GM23338 (cell line): ENCODE measurements at regions not wholly inside any gene's neighbourhood (a gene's known extent, or its start where the extent isn't known, plus 50 kb on each side); places are given as distances from the start of the nearest gene placed in this dataset.

Source experiments
- EZH2 ChIP-seq: fragments of 200-600 bp; sonication (generic); IDR thresholded peaks from one replicate; pipeline ENCODE4 v1.8.0; 2017; ENCODE audit warnings: antibody characterized with exemption, mild to moderate bottlenecking, low read depth; ENCODE audit not compliant: unreplicated experiment
- EZH2phosphoT487 ChIP-seq: fragments of 200-600 bp; sonication (generic); IDR thresholded peaks from one replicate; pipeline ENCODE4 v1.8.1; 2018; ENCODE audit warnings: antibody characterized with exemption; ENCODE audit not compliant: unreplicated experiment
- JUNB ChIP-seq: IDR thresholded peaks from one replicate; pipeline ENCODE4 v1.6.1; 2016; ENCODE audit warnings: antibody characterized with exemption; ENCODE audit not compliant: unreplicated experiment
- NANOG ChIP-seq: IDR thresholded peaks from 2 replicates; pipeline ENCODE4 v1.6.1; 2016; ENCODE audit warnings: antibody characterized with exemption, borderline replicate concordance
- POLR2AphosphoS5 ChIP-seq: IDR thresholded peaks from 2 replicates; pipeline ENCODE4 v1.6.1; 2016; ENCODE audit warnings: antibody characterized with exemption, low read depth
- ZNF331 ChIP-seq: fragments of 250-450 bp; sonication (Bioruptor Pico); IDR thresholded peaks from 2 replicates; pipeline ENCODE4 v1.5.0; 2020; ENCODE audit warnings: low read depth, mild to moderate bottlenecking, moderate library complexity
- TF ChIP-seq, protein P1 (sequence below), 2 experiments: fragments of 200-600 bp in 1 of 2; sonication (generic) in 1 of 2; conservative IDR thresholded peaks; 2 replicates each; pipeline versions ENCODE4 v1.5.1 to v1.6.1; 2016 to 2017; ENCODE audit warnings: antibody characterized with exemption in 2 of 2, low read depth in 2 of 2, mild to moderate bottlenecking in 2 of 2, moderate library complexity in 1 of 2
- TF ChIP-seq, protein P2 (sequence below): IDR thresholded peaks from 2 replicates; pipeline ENCODE4 v1.6.1; 2016; ENCODE audit warnings: antibody characterized with exemption
- TF ChIP-seq, protein P3 (sequence below): IDR thresholded peaks from one replicate; pipeline ENCODE4 v1.6.1; 2018; ENCODE audit warnings: antibody characterized with exemption; ENCODE audit not compliant: unreplicated experiment

DNA sequence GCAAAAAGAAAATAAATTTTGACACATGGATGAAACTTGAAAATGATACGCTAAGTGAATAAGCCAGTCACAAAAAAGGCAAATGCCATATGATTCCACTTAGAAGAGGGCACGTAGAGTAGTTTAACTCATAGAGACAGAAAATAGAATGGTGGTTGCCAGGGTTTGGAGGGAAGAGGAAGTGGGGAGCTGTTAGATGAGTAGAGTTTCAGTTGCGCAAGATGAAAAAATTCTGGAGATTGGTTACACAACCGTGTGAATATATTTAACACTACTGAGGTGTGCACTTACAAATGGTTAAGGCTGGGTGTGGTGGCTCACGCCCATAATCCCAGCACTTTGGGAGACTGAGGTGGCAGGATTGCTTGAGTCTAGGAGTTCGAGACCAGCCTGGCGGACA lies 93.4 kb upstream of the TMEM132E start:
- TF ChIP-seq EZH2phosphoT487, result no peak
- no peak for TF ChIP-seq ZNF331 (CRISPR knock-in tag)
- no peak for TF ChIP-seq POLR2AphosphoS5
- TF ChIP-seq, protein P1, sequence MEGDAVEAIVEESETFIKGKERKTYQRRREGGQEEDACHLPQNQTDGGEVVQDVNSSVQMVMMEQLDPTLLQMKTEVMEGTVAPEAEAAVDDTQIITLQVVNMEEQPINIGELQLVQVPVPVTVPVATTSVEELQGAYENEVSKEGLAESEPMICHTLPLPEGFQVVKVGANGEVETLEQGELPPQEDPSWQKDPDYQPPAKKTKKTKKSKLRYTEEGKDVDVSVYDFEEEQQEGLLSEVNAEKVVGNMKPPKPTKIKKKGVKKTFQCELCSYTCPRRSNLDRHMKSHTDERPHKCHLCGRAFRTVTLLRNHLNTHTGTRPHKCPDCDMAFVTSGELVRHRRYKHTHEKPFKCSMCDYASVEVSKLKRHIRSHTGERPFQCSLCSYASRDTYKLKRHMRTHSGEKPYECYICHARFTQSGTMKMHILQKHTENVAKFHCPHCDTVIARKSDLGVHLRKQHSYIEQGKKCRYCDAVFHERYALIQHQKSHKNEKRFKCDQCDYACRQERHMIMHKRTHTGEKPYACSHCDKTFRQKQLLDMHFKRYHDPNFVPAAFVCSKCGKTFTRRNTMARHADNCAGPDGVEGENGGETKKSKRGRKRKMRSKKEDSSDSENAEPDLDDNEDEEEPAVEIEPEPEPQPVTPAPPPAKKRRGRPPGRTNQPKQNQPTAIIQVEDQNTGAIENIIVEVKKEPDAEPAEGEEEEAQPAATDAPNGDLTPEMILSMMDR (conservative IDR thresholded peaks at IDR 0.05; ENCODE audit: low read depth in 2 of 2), result no peak
- TF ChIP-seq JUNB, result no peak
- TF ChIP-seq NANOG, result no peak
- TF ChIP-seq, protein P2, sequence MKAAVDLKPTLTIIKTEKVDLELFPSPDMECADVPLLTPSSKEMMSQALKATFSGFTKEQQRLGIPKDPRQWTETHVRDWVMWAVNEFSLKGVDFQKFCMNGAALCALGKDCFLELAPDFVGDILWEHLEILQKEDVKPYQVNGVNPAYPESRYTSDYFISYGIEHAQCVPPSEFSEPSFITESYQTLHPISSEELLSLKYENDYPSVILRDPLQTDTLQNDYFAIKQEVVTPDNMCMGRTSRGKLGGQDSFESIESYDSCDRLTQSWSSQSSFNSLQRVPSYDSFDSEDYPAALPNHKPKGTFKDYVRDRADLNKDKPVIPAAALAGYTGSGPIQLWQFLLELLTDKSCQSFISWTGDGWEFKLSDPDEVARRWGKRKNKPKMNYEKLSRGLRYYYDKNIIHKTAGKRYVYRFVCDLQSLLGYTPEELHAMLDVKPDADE, result no peak
- TF ChIP-seq EZH2, result no peak
- TF ChIP-seq, protein P3, sequence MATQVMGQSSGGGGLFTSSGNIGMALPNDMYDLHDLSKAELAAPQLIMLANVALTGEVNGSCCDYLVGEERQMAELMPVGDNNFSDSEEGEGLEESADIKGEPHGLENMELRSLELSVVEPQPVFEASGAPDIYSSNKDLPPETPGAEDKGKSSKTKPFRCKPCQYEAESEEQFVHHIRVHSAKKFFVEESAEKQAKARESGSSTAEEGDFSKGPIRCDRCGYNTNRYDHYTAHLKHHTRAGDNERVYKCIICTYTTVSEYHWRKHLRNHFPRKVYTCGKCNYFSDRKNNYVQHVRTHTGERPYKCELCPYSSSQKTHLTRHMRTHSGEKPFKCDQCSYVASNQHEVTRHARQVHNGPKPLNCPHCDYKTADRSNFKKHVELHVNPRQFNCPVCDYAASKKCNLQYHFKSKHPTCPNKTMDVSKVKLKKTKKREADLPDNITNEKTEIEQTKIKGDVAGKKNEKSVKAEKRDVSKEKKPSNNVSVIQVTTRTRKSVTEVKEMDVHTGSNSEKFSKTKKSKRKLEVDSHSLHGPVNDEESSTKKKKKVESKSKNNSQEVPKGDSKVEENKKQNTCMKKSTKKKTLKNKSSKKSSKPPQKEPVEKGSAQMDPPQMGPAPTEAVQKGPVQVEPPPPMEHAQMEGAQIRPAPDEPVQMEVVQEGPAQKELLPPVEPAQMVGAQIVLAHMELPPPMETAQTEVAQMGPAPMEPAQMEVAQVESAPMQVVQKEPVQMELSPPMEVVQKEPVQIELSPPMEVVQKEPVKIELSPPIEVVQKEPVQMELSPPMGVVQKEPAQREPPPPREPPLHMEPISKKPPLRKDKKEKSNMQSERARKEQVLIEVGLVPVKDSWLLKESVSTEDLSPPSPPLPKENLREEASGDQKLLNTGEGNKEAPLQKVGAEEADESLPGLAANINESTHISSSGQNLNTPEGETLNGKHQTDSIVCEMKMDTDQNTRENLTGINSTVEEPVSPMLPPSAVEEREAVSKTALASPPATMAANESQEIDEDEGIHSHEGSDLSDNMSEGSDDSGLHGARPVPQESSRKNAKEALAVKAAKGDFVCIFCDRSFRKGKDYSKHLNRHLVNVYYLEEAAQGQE, result no peak
